H1 (cell line): ENCODE measurements at regions not wholly inside any gene's neighbourhood (a gene's known extent, or its start where the extent isn't known, plus 50 kb on each side); places are given as distances from the start of the nearest gene placed in this dataset.

Experiments
- CTCF ChIA-PET: fragments of 300-600 bp; sonication (Branson Sonifier 250); formaldehyde crosslinking; loops from one replicate; lab custom pipeline; 2021; ENCODE audit not compliant: partially characterized antibody; lab: Charles Lee
- POLR2A ChIA-PET: fragments of 300-600 bp; sonication (Branson Sonifier 250); formaldehyde crosslinking; loops from one replicate; lab custom pipeline; 2021; ENCODE audit warnings: inconsistent platforms; ENCODE audit not compliant: partially characterized antibody; lab: Charles Lee
- DNase-seq, 2 experiments: peaks; one replicate each; pipeline versions ENCODE4 v3.0.0 to v3.0.0-alpha.2; 2010 to 2022; ENCODE audit warnings: low spot score in 2 of 2, low read depth in 1 of 2, mixed read lengths in 1 of 2
- FAIRE-seq: peaks from 2 replicates; lab custom pipeline; 2011; peaks lifted over from hg19 to GRCh38; lab: Jason Lieb, UNC
- H2AFZ ChIP-seq: 2 replicates; pipeline ENCODE4 v1.8.1; 2012; ENCODE audit warnings: low read length, inconsistent platforms
- H2AK5ac ChIP-seq: 2 replicates; pipeline ENCODE4 v1.6.1; 2013; ENCODE audit warnings: low read depth, low read length
- H2BK120ac ChIP-seq: replicated peaks from 2 replicates; pipeline ENCODE3; 2013; ENCODE audit warnings: low read depth, low read length, inconsistent platforms
- H2BK12ac ChIP-seq: 2 replicates; pipeline ENCODE4 v1.6.1; 2013; ENCODE audit warnings: low read depth, low read length
- H2BK15ac ChIP-seq: 2 replicates; pipeline ENCODE4 v1.6.1; 2013; ENCODE audit warnings: low read length
- H2BK20ac ChIP-seq: 2 replicates; pipeline ENCODE4 v1.6.1; 2013; ENCODE audit warnings: low read length
- H2BK5ac ChIP-seq: 2 replicates; pipeline ENCODE4 v1.6.1; 2013; ENCODE audit warnings: low read depth, low read length
- H3K14ac ChIP-seq: 2 replicates; pipeline ENCODE4 v1.6.1; 2013; ENCODE audit warnings: inconsistent platforms; ENCODE audit not compliant: insufficient read length
- H3K18ac ChIP-seq: 2 replicates; pipeline ENCODE4 v1.6.1; 2013; ENCODE audit warnings: low read length; ENCODE audit errors: extremely low read depth
- H3K23ac ChIP-seq: 2 replicates; pipeline ENCODE4 v1.6.1; 2013; ENCODE audit warnings: inconsistent platforms; ENCODE audit not compliant: insufficient read length
- H3K23me2 ChIP-seq: 2 replicates; pipeline ENCODE4 v1.6.1; 2013; ENCODE audit warnings: low read depth, low read length
- H3K27ac ChIP-seq: 2 replicates; pipeline ENCODE4 v1.6.1; 2011; ENCODE audit warnings: low read depth, low read length, inconsistent platforms
- H3K27me3 ChIP-seq, 4 experiments: replicated peaks in 1 of 4; 1 replicate in 1 of 4; 2 replicates in 3 of 4; pipeline versions ENCODE4 v1.6.1 to v1.8.1; 2011 to 2013; ENCODE audit warnings: low read length in 3 of 4, mild to moderate bottlenecking in 3 of 4, inconsistent platforms in 2 of 4, mixed read lengths in 2 of 4, moderate library complexity in 1 of 4; ENCODE audit not compliant: control insufficient read depth in 3 of 4, insufficient read depth in 3 of 4; ENCODE audit errors: extremely low read depth in 1 of 4
- H3K36me3 ChIP-seq, 4 experiments: 2 replicates each; pipeline versions ENCODE4 v1.6.1 to v1.8.1; 2011 to 2013; ENCODE audit warnings: mild to moderate bottlenecking in 4 of 4, low read length in 3 of 4, moderate library complexity in 2 of 4, control low read depth in 1 of 4, inconsistent platforms in 1 of 4; ENCODE audit not compliant: insufficient read depth in 4 of 4, control insufficient read depth in 2 of 4
- H3K4ac ChIP-seq: replicated peaks from 2 replicates; pipeline ENCODE3; 2013; ENCODE audit warnings: low read length, low read depth, mixed read lengths, inconsistent platforms; ENCODE audit not compliant: insufficient read length
- H3K4me1 ChIP-seq, 4 experiments: replicated peaks in 1 of 4; 1 replicate in 1 of 4; 2 replicates in 3 of 4; pipeline versions ENCODE4 v1.6.1 to v1.8.1; 2011 to 2013; ENCODE audit warnings: low read length in 3 of 4, inconsistent platforms in 2 of 4, mixed read lengths in 1 of 4; ENCODE audit not compliant: insufficient read depth in 4 of 4, control insufficient read depth in 3 of 4
- H3K4me2 ChIP-seq, 2 experiments: 2 replicates each; pipeline versions ENCODE4 v1.6.1 to v1.8.1; 2011 to 2013; ENCODE audit warnings: low read depth in 2 of 2, low read length in 2 of 2, control low read depth in 1 of 2, inconsistent platforms in 1 of 2, mild to moderate bottlenecking in 1 of 2; ENCODE audit not compliant: insufficient read depth in 1 of 2
- H3K4me3 ChIP-seq, 4 experiments: fragments of 200-600, 300-600 bp in 1 of 4; sonication (generic), shearing (Covaris generic), sonication (Bioruptor Twin) in 1 of 4; 2 replicates each; pipeline versions ENCODE4 v1.5.1 to v1.8.1; 2011 to 2016; ENCODE audit warnings: low read length in 4 of 4, low read depth in 3 of 4, control low read depth in 2 of 4, inconsistent platforms in 2 of 4, mild to moderate bottlenecking in 2 of 4, mixed read lengths in 1 of 4, moderate library complexity in 1 of 4; ENCODE audit not compliant: insufficient read depth in 2 of 4; ENCODE audit errors: extremely low read depth in 1 of 4
- H3K56ac ChIP-seq: replicated peaks from 2 replicates; pipeline ENCODE3; 2013; ENCODE audit warnings: low read depth, mild to moderate bottlenecking, mixed read lengths, low read length, inconsistent platforms; ENCODE audit not compliant: insufficient read length
- H3K79me1 ChIP-seq: 2 replicates; pipeline ENCODE4 v1.6.1; 2013; ENCODE audit warnings: low read depth, low read length, control low read depth
- H3K79me2 ChIP-seq, 2 experiments: 2 replicates each; pipeline versions ENCODE4 v1.6.1 to v1.8.1; 2012 to 2013; ENCODE audit warnings: low read length in 2 of 2, mild to moderate bottlenecking in 2 of 2, inconsistent platforms in 1 of 2; ENCODE audit not compliant: insufficient read depth in 2 of 2, control insufficient read depth in 1 of 2
- H3K9ac ChIP-seq, 4 experiments: replicated peaks in 1 of 4; 1 replicate in 1 of 4; 2 replicates in 3 of 4; pipeline versions ENCODE4 v1.6.1 to v1.8.1; 2011 to 2013; ENCODE audit warnings: low read depth in 3 of 4, low read length in 3 of 4, control low read depth in 2 of 4, mild to moderate bottlenecking in 2 of 4, moderate library complexity in 2 of 4, inconsistent platforms in 1 of 4; ENCODE audit errors: extremely low read depth in 1 of 4
- H3K9me3 ChIP-seq, 2 experiments: 2 replicates each; pipeline versions ENCODE4 v1.6.1 to v1.8.1; 2012 to 2013; ENCODE audit warnings: mild to moderate bottlenecking in 2 of 2, moderate library complexity in 2 of 2, control low read depth in 1 of 2, inconsistent platforms in 1 of 2, low read depth in 1 of 2, low read length in 1 of 2, mixed read lengths in 1 of 2; ENCODE audit not compliant: insufficient read depth in 2 of 2
- H4K20me1 ChIP-seq, 2 experiments: replicated peaks in 1 of 2; 2 replicates each; pipeline versions ENCODE3 to v1.8.1; 2011 to 2013; ENCODE audit warnings: inconsistent platforms in 2 of 2, low read length in 2 of 2, mild to moderate bottlenecking in 1 of 2; ENCODE audit not compliant: insufficient read depth in 2 of 2, control insufficient read depth in 1 of 2
- H4K5ac ChIP-seq: 2 replicates; pipeline ENCODE4 v1.6.1; 2013; ENCODE audit warnings: low read length, low read depth, mixed read lengths, inconsistent platforms; ENCODE audit not compliant: insufficient read length
- H4K8ac ChIP-seq: 2 replicates; pipeline ENCODE4 v1.8.0; 2013; ENCODE audit warnings: mild to moderate bottlenecking, moderate library complexity, low read length, inconsistent platforms; ENCODE audit not compliant: insufficient read depth; ENCODE audit errors: extremely low read depth
- H4K91ac ChIP-seq: replicated peaks from 2 replicates; pipeline ENCODE3; 2013; ENCODE audit warnings: low read length, mixed read lengths, inconsistent platforms; ENCODE audit not compliant: insufficient read length
- ATF3 ChIP-seq: IDR thresholded peaks from 2 replicates; pipeline ENCODE4 v1.6.1; 2011; ENCODE audit warnings: low read depth, mild to moderate bottlenecking, low read length; ENCODE audit not compliant: insufficient read depth
- CREB1 ChIP-seq: IDR thresholded peaks from 2 replicates; pipeline ENCODE4 v1.6.1; 2012; ENCODE audit warnings: inconsistent platforms
- FOSL1 ChIP-seq: IDR thresholded peaks from 2 replicates; pipeline ENCODE4 v1.6.1; 2011; ENCODE audit warnings: mild to moderate bottlenecking, low read depth, low read length, moderate library complexity; ENCODE audit not compliant: insufficient read depth
- HDAC6 ChIP-seq: IDR thresholded peaks from one replicate; pipeline ENCODE4 v1.7.1; 2012; ENCODE audit warnings: low read depth, mild to moderate bottlenecking, inconsistent platforms, low read length, moderate library complexity
- JUN ChIP-seq: IDR thresholded peaks from 2 replicates; pipeline ENCODE4 v1.6.1; 2011; ENCODE audit warnings: low read depth, mild to moderate bottlenecking, improper control_type of control experiment, low read length
- KDM5A ChIP-seq: fragments of 200-600 bp; IDR thresholded peaks from 2 replicates; pipeline ENCODE4 v1.7.1; 2012; ENCODE audit warnings: mild to moderate bottlenecking, low read length, inconsistent platforms, mixed read lengths
- NANOG ChIP-seq: IDR thresholded peaks from 2 replicates; pipeline ENCODE4 v1.6.1; 2011; ENCODE audit warnings: low read length, low read depth, mild to moderate bottlenecking, inconsistent platforms; ENCODE audit not compliant: insufficient read depth, poor library complexity, severe bottlenecking
- RAD21 ChIP-seq, 2 experiments: IDR thresholded peaks in 1 of 2; conservative IDR thresholded peaks in 1 of 2; 2 replicates each; pipeline ENCODE4 v1.6.1; 2011; ENCODE audit warnings: low read depth in 2 of 2, low read length in 2 of 2, improper control_type of control experiment in 1 of 2, inconsistent platforms in 1 of 2, mild to moderate bottlenecking in 1 of 2, moderate library complexity in 1 of 2
- RXRA ChIP-seq: IDR thresholded peaks from 2 replicates; pipeline ENCODE4 v1.6.1; 2011; ENCODE audit warnings: low read depth, mild to moderate bottlenecking, low read length, moderate library complexity; ENCODE audit not compliant: insufficient read depth
- SIN3A ChIP-seq, 2 experiments: IDR thresholded peaks in 1 of 2; conservative IDR thresholded peaks in 1 of 2; 2 replicates each; pipeline ENCODE4 v1.6.1; 2011 to 2012; ENCODE audit warnings: low read length in 2 of 2, improper control_type of control experiment in 1 of 2, low read depth in 1 of 2, mild to moderate bottlenecking in 1 of 2
- SP2 ChIP-seq: IDR thresholded peaks from 2 replicates; pipeline ENCODE4 v1.6.1; 2012; ENCODE audit warnings: mild to moderate bottlenecking, low read length, inconsistent platforms
- SP4 ChIP-seq: IDR thresholded peaks from 2 replicates; pipeline ENCODE4 v1.6.1; 2012; ENCODE audit warnings: low read length, inconsistent platforms
- TAF1 ChIP-seq: IDR thresholded peaks from 2 replicates; pipeline ENCODE4 v1.6.1; 2011; ENCODE audit warnings: mild to moderate bottlenecking, low read depth, low read length
- TEAD4 ChIP-seq: IDR thresholded peaks from 2 replicates; pipeline ENCODE4 v1.6.1; 2012; ENCODE audit warnings: low read depth, low read length, inconsistent platforms, mixed read lengths
- ZNF274 ChIP-seq: IDR thresholded peaks from 2 replicates; pipeline ENCODE4 v1.7.0; 2012; ENCODE audit warnings: low read length, borderline replicate concordance; ENCODE audit errors: extremely low read depth
- WGBS, 2 experiments: shearing (Covaris generic) in 1 of 2; methylation state at CpG; one replicate each; pipeline versions ENCODE4 v1.1.6 to v1.1.7; 2013 to 2015; ENCODE audit warnings: low lambda C conversion rate in 2 of 2, mixed read lengths in 2 of 2, inconsistent platforms in 1 of 2, low coverage in 1 of 2, missing lambda C conversion rate in 1 of 2; ENCODE audit not compliant: insufficient replicate concordance in 2 of 2, insufficient coverage in 1 of 2, insufficient read length in 1 of 2; ENCODE audit errors: extremely low coverage in 1 of 2, missing lambda C conversion rate in 1 of 2; 5-methylcytosine and 5-hydroxymethylcytosine counted together

- H3K56ac ChIP-seq: no peak overlapping the region
- no peak overlapping the region for H3K9ac ChIP-seq
- H4K20me1 ChIP-seq: no peaks in the 10 kb centered on the region
- no peaks in the 10 kb centered on the region for H3K4me1 ChIP-seq
- no peak overlapping the region for H2BK120ac ChIP-seq
- no peak overlapping the region for H3K23ac ChIP-seq
- no peak for DNase-seq
- H3K79me2 ChIP-seq: no peaks in the 10 kb centered on the region
- H3K4me3 ChIP-seq: no peak overlapping the region
- H3K9me3 ChIP-seq: no peaks in the 10 kb centered on the region
- no peaks in the 10 kb centered on the region for H3K27me3 ChIP-seq
- no peak overlapping the region for H3K14ac ChIP-seq
- no peak overlapping the region for H2AK5ac ChIP-seq
- H3K36me3 ChIP-seq: no peaks in the 10 kb centered on the region
- H3K23me2 ChIP-seq: no peaks in the 10 kb centered on the region
- H2BK12ac ChIP-seq: no peak overlapping the region
- no peak overlapping the region for H4K5ac ChIP-seq
- no peak overlapping the region for H3K27ac ChIP-seq
- no peak overlapping the region for H4K91ac ChIP-seq
- no peak overlapping the region for H2BK5ac ChIP-seq
- H2BK15ac ChIP-seq: no peak overlapping the region
- H4K8ac ChIP-seq: no peak overlapping the region
- no peaks in the 10 kb centered on the region for H3K79me1 ChIP-seq
- ChIA-PET CTCF (no interaction called here), POLR2A (no interaction called here)
- no peak overlapping the region for H2BK20ac ChIP-seq
- no peak overlapping the region for H3K4ac ChIP-seq
- 93% methylated on average over 2 of the region's 2 CpGs; no CpG with 5 or more reads in 1 of the 2 experiments for WGBS, 2 experiments
- FAIRE-seq: no peak
- H3K4me2 ChIP-seq: no peak overlapping the region
- H2AFZ ChIP-seq: no peak overlapping the region
- no peak overlapping the region for H3K18ac ChIP-seq
- TF ChIP-seq HDAC6: no peak
- no peak for TF ChIP-seq KDM5A
- no peak for TF ChIP-seq JUN
- no peak for TF ChIP-seq ZNF274
- no peak for TF ChIP-seq FOSL1
- no peak for TF ChIP-seq ATF3
- no peak for TF ChIP-seq CREB1
- TF ChIP-seq RAD21 (IDR thresholded peaks at IDR 0.05 in 1 of 2, conservative IDR thresholded peaks at IDR 0.05 in 1 of 2; ENCODE audit: low read depth in 2 of 2, low read length in 2 of 2): no peak
- TF ChIP-seq SP2: no peak
- TF ChIP-seq TAF1: no peak
- no peak for TF ChIP-seq SIN3A (conservative IDR thresholded peaks at IDR 0.05 in 1 of 2, IDR thresholded peaks at IDR 0.05 in 1 of 2; ENCODE audit: low read depth in 1 of 2, low read length in 2 of 2)
- TF ChIP-seq RXRA: no peak
- no peak for TF ChIP-seq NANOG
- TF ChIP-seq TEAD4: no peak
- no peak for TF ChIP-seq SP4
These were observed 305.3 kb downstream of the LRIG3 start for GRCh38 chr12:58615047-58615446.
